ENCODE measurements at regions not wholly inside any gene's neighbourhood (a gene's known extent, or its start where the extent isn't known, plus 50 kb on each side); places are given as distances from the start of the nearest gene placed in this dataset.
"Not testable (repeated sequence)": the region's sequence is repeated elsewhere in the genome, so short reads cannot be mapped to it uniquely, and the experiment has no call there.

- H3K36me3 Mint-ChIP-seq = no peaks in the 10 kb centered on the region
- H3K27me3 Mint-ChIP-seq (ENCODE audit: low read depth in 3 of 3) = no peaks in the 10 kb centered on the region
- H3K4me1 Mint-ChIP-seq = no peaks in the 10 kb centered on the region
Measured at GRCh38 chr4:177961761-177962380, 519.6 kb upstream of the AGA start.

GRCh38 chr4:177964061-177964460 lies 521.8 kb upstream of the AGA start:
- H3K27me3 Mint-ChIP-seq (ENCODE audit: low read depth in 3 of 3) = no peaks in the 10 kb centered on the region
- H3K4me1 Mint-ChIP-seq = no peaks in the 10 kb centered on the region
- H3K27ac Mint-ChIP-seq = no peak overlapping the region
- peaks cover 7 to 32% (median 13%) of the 10 kb centered on the region in 6 donors for H3K9me3 Mint-ChIP-seq
- no peaks in the 10 kb centered on the region for H3K36me3 Mint-ChIP-seq
- no peak overlapping the region for H3K4me3 Mint-ChIP-seq
- no peak for DNase-seq

More at GRCh38 chr4:177961761-177962380, 519.6 kb upstream of the AGA start:
- no peak for DNase-seq
- H3K9me3 Mint-ChIP-seq = peaks cover 6 to 29% (median 13%) of the 10 kb centered on the region in 6 donors
- no peak overlapping the region for H3K27ac Mint-ChIP-seq
- no peak overlapping the region for H3K4me3 Mint-ChIP-seq

GRCh38 chr4:177964693-177965168 lies 522.5 kb upstream of the AGA start:
- H3K4me3 Mint-ChIP-seq = no peak overlapping the region
- no peaks in the 10 kb centered on the region for H3K4me1 Mint-ChIP-seq
- H3K27ac Mint-ChIP-seq = no peak overlapping the region
- H3K27me3 Mint-ChIP-seq (ENCODE audit: low read depth in 3 of 3) = no peaks in the 10 kb centered on the region
- peaks cover 7 to 34% (median 13%) of the 10 kb centered on the region in 6 donors for H3K9me3 Mint-ChIP-seq
- DNase-seq = no peak
- H3K36me3 Mint-ChIP-seq = no peaks in the 10 kb centered on the region

GRCh38 chr4:177967328-177967727 lies 525.1 kb upstream of the AGA start:
- Mint-ChIP-seq H3K27me3 (ENCODE audit: low read depth in 3 of 3) (no peaks in the 10 kb centered on the region), H3K9me3 (peaks cover 4 to 36% (median 11%) of the 10 kb centered on the region in 6 donors), H3K4me3 (no peak overlapping the region), H3K27ac (no peak overlapping the region), H3K36me3 (no peaks in the 10 kb centered on the region), H3K4me1 (no peaks in the 10 kb centered on the region)
- no peak for DNase-seq

GRCh38 chr4:177968817-177969442 lies 526.7 kb upstream of the AGA start:
- Mint-ChIP-seq H3K9me3 (peaks cover 1 to 36% (median 13%) of the 10 kb centered on the region in 6 donors), H3K4me1 (no peaks in the 10 kb centered on the region), H3K4me3 (no peak overlapping the region), H3K27me3 (ENCODE audit: low read depth in 3 of 3) (no peaks in the 10 kb centered on the region), H3K36me3 (no peaks in the 10 kb centered on the region), H3K27ac (no peak overlapping the region)
- DNase-seq = no peak

GRCh38 chr4:177974461-177974860 lies 532.2 kb upstream of the AGA start:
- H3K27me3 Mint-ChIP-seq (ENCODE audit: low read depth in 3 of 3) = peaks cover 0 to 1% (median 0%) of the 10 kb centered on the region in 3 donors
- H3K36me3 Mint-ChIP-seq = no peaks in the 10 kb centered on the region
- peaks cover 0 to 28% (median 9%) of the 10 kb centered on the region in 6 donors for H3K9me3 Mint-ChIP-seq
- H3K27ac Mint-ChIP-seq = no peak overlapping the region
- H3K4me1 Mint-ChIP-seq = no peaks in the 10 kb centered on the region
- DNase-seq = no peak
- H3K4me3 Mint-ChIP-seq = no peak overlapping the region

- DNase-seq = no peak
- no peak overlapping the region for H3K27ac Mint-ChIP-seq
- H3K36me3 Mint-ChIP-seq = no peaks in the 10 kb centered on the region
- no peak overlapping the region for H3K4me3 Mint-ChIP-seq
- H3K4me1 Mint-ChIP-seq = no peaks in the 10 kb centered on the region
- H3K27me3 Mint-ChIP-seq (ENCODE audit: low read depth in 3 of 3) = peaks cover 0 to 1% (median 0%) of the 10 kb centered on the region in 3 donors
- peaks cover 0 to 29% (median 9%) of the 10 kb centered on the region in 6 donors for H3K9me3 Mint-ChIP-seq
Measured at GRCh38 chr4:177975315-177975987, 533.2 kb upstream of the AGA start.

- no peaks in the 10 kb centered on the region for H3K4me1 Mint-ChIP-seq
- no peak overlapping the region for H3K27ac Mint-ChIP-seq
- H3K9me3 Mint-ChIP-seq = peaks cover 2 to 26% (median 12%) of the 10 kb centered on the region in 6 donors
- no peak for DNase-seq
- no peak overlapping the region for H3K4me3 Mint-ChIP-seq
- H3K27me3 Mint-ChIP-seq (ENCODE audit: low read depth in 3 of 3) = no peaks in the 10 kb centered on the region
- H3K36me3 Mint-ChIP-seq = no peaks in the 10 kb centered on the region
Measured at GRCh38 chr4:177986236-177986635, 544.0 kb upstream of the AGA start.

- Mint-ChIP-seq H3K36me3 (no peaks in the 10 kb centered on the region), H3K4me1 (no peaks in the 10 kb centered on the region), H3K27ac (no peak overlapping the region), H3K9me3 (peaks cover 2 to 26% (median 10%) of the 10 kb centered on the region in 6 donors), H3K27me3 (ENCODE audit: low read depth in 3 of 3) (no peaks in the 10 kb centered on the region), H3K4me3 (no peak overlapping the region)
- DNase-seq = no peak
Measured at GRCh38 chr4:177987896-177988295, 545.7 kb upstream of the AGA start.

- no peaks in the 10 kb centered on the region for H3K27me3 Mint-ChIP-seq (ENCODE audit: low read depth in 3 of 3)
- peaks cover 3 to 33% (median 13%) of the 10 kb centered on the region in 6 donors for H3K9me3 Mint-ChIP-seq
- H3K4me3 Mint-ChIP-seq = no peak overlapping the region
- no peaks in the 10 kb centered on the region for H3K4me1 Mint-ChIP-seq
- H3K36me3 Mint-ChIP-seq = no peaks in the 10 kb centered on the region
- no peak for DNase-seq
- no peak overlapping the region for H3K27ac Mint-ChIP-seq
Measured at GRCh38 chr4:177989503-177990201, 547.4 kb upstream of the AGA start.

- DNase-seq = no peak
- Mint-ChIP-seq H3K27me3 (ENCODE audit: low read depth in 3 of 3) (no peaks in the 10 kb centered on the region), H3K27ac (no peak overlapping the region), H3K4me1 (no peaks in the 10 kb centered on the region), H3K36me3 (no peaks in the 10 kb centered on the region), H3K4me3 (no peak overlapping the region), H3K9me3 (peaks cover 5 to 30% (median 24%) of the 10 kb centered on the region in 6 donors)
Measured at GRCh38 chr4:178003098-178003657, 560.9 kb upstream of the AGA start.

- no peaks in the 10 kb centered on the region for H3K36me3 Mint-ChIP-seq
- H3K4me1 Mint-ChIP-seq = no peaks in the 10 kb centered on the region
- peaks cover 0 to 2% (median 0%) of the 10 kb centered on the region in 3 donors for H3K27me3 Mint-ChIP-seq (ENCODE audit: low read depth in 3 of 3)
- DNase-seq = no peak
- no peak overlapping the region for H3K4me3 Mint-ChIP-seq
- H3K9me3 Mint-ChIP-seq = peaks cover 2 to 24% (median 20%) of the 10 kb centered on the region in 6 donors
- H3K27ac Mint-ChIP-seq = no peak overlapping the region
Measured at GRCh38 chr4:178010596-178010995, 568.4 kb upstream of the AGA start.

- not testable (repeated sequence) for H3K27ac Mint-ChIP-seq; H3K27me3 Mint-ChIP-seq (ENCODE audit: low read depth in 3 of 3); H3K36me3 Mint-ChIP-seq; DNase-seq; H3K9me3 Mint-ChIP-seq; H3K4me1 Mint-ChIP-seq; H3K4me3 Mint-ChIP-seq
Measured at GRCh38 chr4:178015046-178015445, 572.8 kb upstream of the AGA start.

Measured in immature natural killer cell (primary cell).